Calu3 (cell line): ENCODE measurements at regions not wholly inside any gene's neighbourhood (a gene's known extent, or its start where the extent isn't known, plus 50 kb on each side); places are given as distances from the start of the nearest gene placed in this dataset.
"Not testable (repeated sequence)": the region's sequence is repeated elsewhere in the genome, so short reads cannot be mapped to it uniquely, and the experiment has no call there.

ENCODE experiments used
- BruUV-seq: library from RNA; stranded (reverse); fragments of 400-500 nt; replicated peaks from 2 replicates; lab custom pipeline; 2021; lab: Mats Ljungman, UMichigan
- CTCF ChIA-PET: fragments of 300-600 bp; sonication (Branson Sonifier 250); formaldehyde crosslinking; loops from one replicate; lab custom pipeline; 2022; ENCODE audit warnings: antibody characterized with exemption; lab: Charles Lee
- DNase-seq: peaks from one replicate; pipeline ENCODE4 v3.0.0; 2022
- H3K27ac Mint-ChIP-seq: one replicate; pipeline ENCODE4 v1.8.0; 2022; ENCODE audit warnings: mixed read lengths; ENCODE audit not compliant: unreplicated experiment
- H3K27me3 Mint-ChIP-seq: one replicate; pipeline ENCODE4 v1.8.0; 2022; ENCODE audit warnings: mixed read lengths; ENCODE audit not compliant: unreplicated experiment
- H3K36me3 Mint-ChIP-seq: one replicate; pipeline ENCODE4 v1.8.0; 2022; ENCODE audit warnings: mild to moderate bottlenecking, moderate library complexity, mixed read lengths; ENCODE audit not compliant: insufficient read depth, unreplicated experiment
- H3K4me1 Mint-ChIP-seq: one replicate; pipeline ENCODE4 v1.8.0; 2022; ENCODE audit warnings: mild to moderate bottlenecking, low read depth, mixed read lengths; ENCODE audit not compliant: unreplicated experiment
- H3K4me3 Mint-ChIP-seq: one replicate; pipeline ENCODE4 v1.8.0; 2022; ENCODE audit warnings: mild to moderate bottlenecking, low read depth, moderate library complexity, mixed read lengths; ENCODE audit not compliant: unreplicated experiment
- H3K9me3 Mint-ChIP-seq: one replicate; pipeline ENCODE4 v1.8.0; 2022; ENCODE audit warnings: low read depth, mixed read lengths; ENCODE audit not compliant: unreplicated experiment
- intact Hi-C: fragments of 100-400 bp; cut with micrococcal nuclease; formaldehyde crosslinking; loops from one replicate; pipeline ENCODE4 v1.10.0; 2022; ENCODE audit not compliant: unreplicated experiment
- TF ChIP-seq, protein P1 (sequence below): fragments of 200-600 bp; IDR thresholded peaks from one replicate; pipeline ENCODE4 v1.8.0; 2022; ENCODE audit warnings: antibody characterized with exemption; ENCODE audit not compliant: unreplicated experiment

DNA sequence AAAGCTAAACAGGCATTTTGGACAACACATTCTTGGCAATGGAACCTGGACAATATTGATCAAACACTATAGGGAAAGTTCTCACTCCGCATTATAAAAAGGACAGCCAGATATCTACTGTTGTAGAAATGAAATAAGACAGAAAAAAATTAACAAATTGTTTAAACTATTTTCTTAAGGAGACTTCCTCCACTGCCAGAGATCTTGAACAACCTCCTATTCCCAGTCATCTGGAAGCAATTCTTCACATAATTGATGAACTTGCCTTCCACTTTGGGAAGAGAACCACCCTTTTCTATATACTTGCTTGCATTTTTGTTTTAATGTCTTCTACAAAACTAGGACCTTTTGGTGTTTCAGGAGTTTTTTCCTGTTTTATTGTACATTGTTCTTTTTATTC, 216.1 kb downstream of the CASP12 start:
- TF ChIP-seq, protein P1, sequence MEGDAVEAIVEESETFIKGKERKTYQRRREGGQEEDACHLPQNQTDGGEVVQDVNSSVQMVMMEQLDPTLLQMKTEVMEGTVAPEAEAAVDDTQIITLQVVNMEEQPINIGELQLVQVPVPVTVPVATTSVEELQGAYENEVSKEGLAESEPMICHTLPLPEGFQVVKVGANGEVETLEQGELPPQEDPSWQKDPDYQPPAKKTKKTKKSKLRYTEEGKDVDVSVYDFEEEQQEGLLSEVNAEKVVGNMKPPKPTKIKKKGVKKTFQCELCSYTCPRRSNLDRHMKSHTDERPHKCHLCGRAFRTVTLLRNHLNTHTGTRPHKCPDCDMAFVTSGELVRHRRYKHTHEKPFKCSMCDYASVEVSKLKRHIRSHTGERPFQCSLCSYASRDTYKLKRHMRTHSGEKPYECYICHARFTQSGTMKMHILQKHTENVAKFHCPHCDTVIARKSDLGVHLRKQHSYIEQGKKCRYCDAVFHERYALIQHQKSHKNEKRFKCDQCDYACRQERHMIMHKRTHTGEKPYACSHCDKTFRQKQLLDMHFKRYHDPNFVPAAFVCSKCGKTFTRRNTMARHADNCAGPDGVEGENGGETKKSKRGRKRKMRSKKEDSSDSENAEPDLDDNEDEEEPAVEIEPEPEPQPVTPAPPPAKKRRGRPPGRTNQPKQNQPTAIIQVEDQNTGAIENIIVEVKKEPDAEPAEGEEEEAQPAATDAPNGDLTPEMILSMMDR: no peak

DNA sequence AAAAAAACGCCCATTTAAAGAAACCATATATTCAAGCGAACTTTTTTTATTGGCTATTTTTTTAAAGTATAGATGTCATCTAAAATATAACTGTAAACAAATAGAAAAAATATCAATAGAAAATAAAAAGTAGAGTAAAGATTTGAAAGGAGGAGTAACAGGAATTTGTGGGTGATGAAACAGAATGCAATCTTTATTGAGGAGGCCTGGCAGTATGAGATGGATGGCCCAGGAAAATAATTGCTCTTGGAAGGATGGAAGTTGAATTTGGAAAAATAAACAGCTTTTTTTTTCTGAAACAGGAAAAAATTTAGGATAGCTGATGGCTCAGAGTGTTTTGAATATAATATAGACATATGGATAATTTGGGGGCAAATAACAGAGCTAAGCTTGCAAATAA, 219.0 kb downstream of the CASP12 start:
- intact Hi-C loops: loop anchor here (5.0 kb wide), 1 partner anchor 938 kb away; no protein-coding TSS in a partner anchor
- CTCF ChIA-PET: no interaction called here
- peaks cover 5% of the 10 kb centered on the region for H3K36me3 Mint-ChIP-seq
- DNase-seq: no peak
- no TSS peak for BruUV-seq
- no peak overlapping the region for H3K27ac Mint-ChIP-seq
- no peaks in the 10 kb centered on the region for H3K9me3 Mint-ChIP-seq
- no peak overlapping the region for H3K4me3 Mint-ChIP-seq
- peaks cover 9% of the 10 kb centered on the region for H3K4me1 Mint-ChIP-seq
- H3K27me3 Mint-ChIP-seq: no peaks in the 10 kb centered on the region
- TF ChIP-seq, protein P1: no peak

More for the DNA sequence above, 216.1 kb downstream of the CASP12 start:
- Mint-ChIP-seq H3K4me1 (peaks cover 9% of the 10 kb centered on the region), H3K27me3 (no peaks in the 10 kb centered on the region), H3K9me3 (no peaks in the 10 kb centered on the region), H3K27ac (no peak overlapping the region), H3K36me3 (peaks cover 5% of the 10 kb centered on the region), H3K4me3 (no peak overlapping the region)
- intact Hi-C loops: no loop called here
- BruUV-seq: no TSS peak
- DNase-seq: no peak
- CTCF ChIA-PET: interaction anchor here (0.6 kb wide), 1 partner anchor 247 kb away, joined by 3 read pairs; no protein-coding TSS in a partner anchor

DNA sequence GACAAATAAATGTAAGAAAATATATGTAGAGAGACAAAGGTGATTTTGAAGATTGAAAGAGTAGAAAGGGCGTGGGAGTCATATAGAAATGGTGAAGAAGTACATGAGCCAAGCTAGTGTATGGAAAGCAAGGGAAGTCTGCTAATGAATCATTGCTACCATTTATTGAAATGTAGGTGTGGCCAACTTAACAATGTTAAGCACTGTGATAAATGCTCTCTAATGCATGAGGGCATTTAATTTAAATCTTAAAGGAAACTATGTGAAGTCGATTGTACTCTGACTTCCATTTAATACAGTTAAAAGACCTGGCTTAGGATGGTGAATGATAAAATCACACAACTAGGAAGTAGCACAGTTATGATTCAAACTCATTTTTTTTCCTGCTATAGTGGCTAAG, 219.9 kb downstream of the CASP12 start:
- BruUV-seq: no TSS peak
- H3K27me3 Mint-ChIP-seq: no peaks in the 10 kb centered on the region
- CTCF ChIA-PET: no interaction called here
- TF ChIP-seq, protein P1: no peak
- intact Hi-C loops: loop anchor here (5.0 kb wide), 1 partner anchor 939 kb away; no protein-coding TSS in a partner anchor
- no peak overlapping the region for H3K27ac Mint-ChIP-seq
- peaks cover 9% of the 10 kb centered on the region for H3K4me1 Mint-ChIP-seq
- no peak for DNase-seq
- H3K4me3 Mint-ChIP-seq: no peak overlapping the region
- H3K9me3 Mint-ChIP-seq: no peaks in the 10 kb centered on the region
- H3K36me3 Mint-ChIP-seq: peaks cover 5% of the 10 kb centered on the region

DNA sequence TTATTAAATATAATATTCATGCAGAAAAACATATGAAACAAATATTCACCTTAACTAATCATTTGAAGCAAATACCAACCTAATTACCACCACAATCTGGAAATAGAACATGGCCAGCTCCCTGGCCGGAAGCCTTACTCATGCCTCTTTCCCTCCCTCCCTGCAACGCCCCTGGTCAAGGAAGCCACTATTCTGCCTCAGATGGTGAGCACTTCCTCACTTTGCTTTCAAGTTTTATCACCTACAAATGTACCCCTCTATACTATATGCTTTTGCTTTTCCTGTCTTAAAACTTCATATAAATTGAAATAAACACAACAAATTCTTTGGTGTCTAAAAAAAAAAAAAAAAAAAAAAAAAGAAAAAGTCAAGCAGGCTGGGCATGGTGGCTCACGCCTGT, 221.2 kb downstream of the CASP12 start:
- H3K36me3 Mint-ChIP-seq, BruUV-seq, H3K4me3 Mint-ChIP-seq, CTCF ChIA-PET, DNase-seq, H3K27ac Mint-ChIP-seq, H3K27me3 Mint-ChIP-seq, H3K9me3 Mint-ChIP-seq, H3K4me1 Mint-ChIP-seq: not testable (repeated sequence)
- intact Hi-C loops: loop anchor here (5.0 kb wide), 1 partner anchor 940 kb away; no protein-coding TSS in a partner anchor

DNA sequence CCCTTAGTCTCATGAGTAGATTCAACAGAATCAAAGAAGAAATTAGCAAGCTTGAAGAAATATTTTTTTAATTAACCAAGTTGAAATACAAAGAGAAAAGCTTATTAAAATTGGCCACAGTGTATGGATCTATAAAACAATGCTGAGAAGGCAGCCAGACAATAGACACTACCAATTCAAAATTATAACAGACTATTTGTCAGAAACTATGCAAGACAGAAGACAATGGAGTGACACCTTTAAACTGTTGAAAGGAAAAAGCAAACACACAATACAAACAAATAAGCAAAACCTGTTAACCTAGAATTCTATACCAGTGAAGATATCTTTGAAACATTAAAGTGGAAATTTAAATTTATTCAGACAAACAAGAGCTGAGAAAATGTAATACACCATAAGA, 225.4 kb downstream of the CASP12 start:
- H3K4me3 Mint-ChIP-seq: no peak overlapping the region
- peaks cover 7% of the 10 kb centered on the region for H3K36me3 Mint-ChIP-seq
- peaks cover 2% of the 10 kb centered on the region for H3K9me3 Mint-ChIP-seq
- H3K4me1 Mint-ChIP-seq: peaks cover 15% of the 10 kb centered on the region
- DNase-seq: no peak
- TF ChIP-seq, protein P1: no peak
- H3K27ac Mint-ChIP-seq: no peak overlapping the region
- H3K27me3 Mint-ChIP-seq: no peaks in the 10 kb centered on the region
- intact Hi-C loops: no loop called here
- no TSS peak for BruUV-seq
- CTCF ChIA-PET: no interaction called here
